Amniotic epithelial cell (primary cell): ENCODE measurements at regions not wholly inside any gene's neighbourhood (a gene's known extent, or its start where the extent isn't known, plus 50 kb on each side); places are given as distances from the start of the nearest gene placed in this dataset.
A peak's percentile ranks its signal among the peaks of the same experiment; 100 is the strongest.
"Not testable (repeated sequence)": the region's sequence is repeated elsewhere in the genome, so short reads cannot be mapped to it uniquely, and the experiment has no call there.

Experiments
- DNase-seq: peaks from one replicate; pipeline ENCODE4 v3.0.0-alpha.2; 2010; ENCODE audit warnings: low read depth

DNA sequence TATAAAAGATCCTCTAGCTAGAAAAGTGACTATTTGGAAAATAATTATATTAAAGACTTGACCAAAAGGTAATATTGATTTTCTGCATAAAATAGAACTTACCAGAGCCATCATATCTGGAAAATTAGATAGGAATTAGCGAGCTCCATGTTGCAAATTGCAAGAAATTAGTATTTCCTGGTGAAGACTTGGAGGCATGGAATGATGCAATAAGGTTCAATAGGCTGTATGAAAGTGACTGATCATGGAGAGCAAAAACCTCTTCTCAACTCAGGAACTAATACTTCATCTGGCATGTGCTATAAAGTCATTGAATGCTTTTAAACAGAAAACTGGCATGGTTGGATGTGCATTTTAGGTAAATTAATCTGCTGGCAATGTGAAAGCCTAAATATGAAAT lies 66.3 kb upstream of the UFM1 start:
- DNase-seq, result no peak

DNA sequence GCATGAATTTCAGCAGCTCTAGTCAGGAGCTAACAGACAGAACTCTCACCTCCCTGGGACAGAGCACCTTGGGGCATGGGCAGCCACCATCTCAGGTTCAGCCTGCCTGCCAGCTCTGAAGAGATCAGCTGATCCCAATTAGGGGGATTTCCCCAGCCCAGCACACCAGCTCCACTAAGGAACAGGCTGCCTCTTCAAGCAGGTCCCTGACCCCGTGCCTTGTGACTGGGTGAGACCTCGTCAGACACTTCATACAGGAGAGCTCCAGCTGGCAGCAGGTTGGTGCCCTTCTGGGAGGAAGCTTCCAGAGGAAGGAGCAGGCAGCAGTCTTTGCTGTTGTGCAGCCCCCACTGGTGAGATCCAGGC lies 84.5 kb upstream of the UFM1 start:
- no peak for DNase-seq

DNA sequence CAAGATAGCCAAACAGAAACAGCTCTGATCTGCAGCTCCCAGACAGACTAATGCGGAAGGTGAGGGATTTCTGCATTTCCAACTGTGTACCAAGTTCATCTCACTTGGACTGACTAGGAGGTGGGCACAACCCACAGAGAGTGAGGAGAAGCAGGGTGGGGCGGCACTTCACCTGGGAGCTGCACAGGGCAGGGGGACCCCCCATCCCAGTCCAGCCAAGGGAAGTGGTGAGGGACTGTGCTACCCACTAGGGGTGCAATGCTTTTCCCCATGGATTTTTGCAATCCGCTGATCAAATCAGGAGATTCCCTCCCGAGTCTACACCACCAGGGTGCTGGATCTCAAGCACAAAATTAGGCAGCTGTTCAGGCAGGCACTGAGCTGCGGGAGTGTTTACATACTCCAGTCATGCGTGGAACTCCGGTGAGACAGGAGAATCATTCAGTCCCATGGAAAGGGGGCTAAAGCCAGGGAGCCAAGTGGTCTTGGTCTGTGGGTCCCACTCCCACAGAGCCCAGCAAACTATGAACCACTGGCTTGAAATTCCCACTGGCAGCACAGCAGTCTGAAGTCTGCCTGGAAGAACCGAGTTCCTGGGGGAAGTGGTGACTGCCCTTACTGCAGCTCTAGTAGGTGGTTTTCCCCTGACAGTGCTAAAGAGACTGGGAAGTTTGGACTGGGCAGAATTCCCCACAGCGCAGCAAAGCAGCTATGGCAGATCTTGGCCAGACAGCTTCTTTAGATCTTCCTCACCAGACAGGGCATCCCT lies 85.1 kb upstream of the UFM1 start:
- no peak for DNase-seq

DNA sequence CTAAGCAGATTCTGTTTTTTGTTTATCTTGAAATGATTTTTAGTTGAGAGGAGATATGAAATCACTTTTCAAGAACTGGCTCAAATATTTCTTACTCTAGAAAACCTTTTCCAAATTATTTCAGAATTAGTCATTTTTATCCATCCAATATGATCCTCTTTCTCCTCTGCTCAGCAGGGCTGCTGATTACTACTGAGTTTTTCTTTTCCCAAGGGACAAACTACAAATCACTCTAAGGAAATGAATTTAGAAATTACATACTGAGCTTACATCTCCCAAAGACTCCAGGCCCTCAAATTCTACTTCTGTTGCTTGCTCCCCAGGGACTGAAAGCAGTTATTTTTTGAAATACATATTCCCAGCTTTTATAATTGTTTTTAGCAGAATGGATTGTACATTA lies 87.4 kb upstream of the UFM1 start:
- no peak for DNase-seq

DNA sequence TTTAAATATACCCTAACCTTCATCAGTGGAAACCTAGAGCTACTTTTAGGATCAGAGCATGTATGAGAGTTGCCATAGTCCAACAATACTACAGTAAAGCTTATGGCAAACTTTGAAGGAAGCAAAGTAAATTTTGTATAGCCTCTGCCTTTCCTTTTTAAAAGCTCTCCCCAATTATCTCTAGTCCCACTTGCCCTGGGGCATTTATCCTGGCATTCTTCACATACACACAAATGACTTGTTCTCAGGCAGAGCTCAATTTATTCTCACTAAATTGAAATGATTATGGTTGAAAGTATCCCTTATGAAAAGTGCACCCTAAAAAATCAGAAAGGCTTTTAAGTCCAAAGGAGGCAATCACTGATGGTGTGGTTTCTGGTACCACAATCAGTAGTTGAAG lies 94.1 kb upstream of the UFM1 start:
- no peak for DNase-seq

DNA sequence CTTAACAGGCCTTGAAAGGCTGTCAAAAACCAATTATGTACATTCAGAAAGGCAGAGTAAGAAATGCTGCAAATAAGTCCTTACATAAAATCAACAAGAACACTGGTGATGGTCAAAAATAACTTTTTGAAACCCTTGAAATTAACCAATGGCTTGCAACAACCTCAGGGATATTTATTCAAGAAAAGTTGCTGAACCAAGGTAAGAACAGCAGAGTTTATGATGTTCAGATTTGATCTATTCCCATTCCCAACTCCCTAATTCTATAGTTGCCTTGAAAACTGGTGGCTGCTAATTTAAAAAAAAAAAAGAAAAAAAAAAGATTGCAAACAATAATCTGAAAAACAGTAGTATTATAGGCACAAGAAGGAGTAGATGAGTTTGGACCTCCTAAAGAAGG lies 109.8 kb upstream of the UFM1 start:
- DNase-seq, result no peak

DNA sequence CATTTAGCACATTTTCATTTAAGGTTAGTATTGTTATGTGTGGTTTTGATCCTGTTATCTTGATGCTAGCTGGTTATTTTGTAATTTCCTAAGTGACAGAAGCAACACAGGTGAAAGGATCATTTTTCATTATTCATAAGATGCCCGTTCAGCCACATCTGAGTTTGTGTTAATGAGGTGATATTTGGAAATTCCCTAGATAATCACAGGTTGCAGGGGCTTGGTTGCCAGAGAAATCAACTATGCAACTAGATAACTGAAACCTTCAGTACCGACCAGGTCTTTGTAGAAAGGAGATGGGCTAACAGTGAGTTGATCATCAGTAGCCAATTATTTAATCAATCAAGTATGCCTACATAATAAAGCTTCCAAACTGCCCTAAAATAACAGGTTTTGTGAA lies 121.3 kb upstream of the UFM1 start:
- DNase-seq, result no peak

DNA sequence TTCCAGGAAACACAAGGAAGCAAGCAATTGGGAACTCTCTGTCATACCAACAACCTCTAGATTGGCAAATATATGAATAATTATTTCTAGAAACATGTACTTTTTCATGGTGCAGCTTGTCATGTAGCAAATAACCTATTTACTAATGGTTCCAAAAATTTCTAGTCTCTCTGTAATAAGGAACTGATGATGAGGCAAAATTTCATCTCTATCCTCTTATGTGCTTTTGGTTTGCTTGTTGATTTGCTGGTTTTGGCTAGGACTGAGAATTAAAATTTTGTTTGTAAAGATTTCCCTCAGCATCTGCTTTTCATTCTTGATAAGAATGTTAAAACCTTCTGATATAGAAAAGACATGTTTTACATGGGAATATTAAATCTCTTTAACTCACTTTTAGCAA lies 123.2 kb upstream of the UFM1 start:
- no peak for DNase-seq

DNA sequence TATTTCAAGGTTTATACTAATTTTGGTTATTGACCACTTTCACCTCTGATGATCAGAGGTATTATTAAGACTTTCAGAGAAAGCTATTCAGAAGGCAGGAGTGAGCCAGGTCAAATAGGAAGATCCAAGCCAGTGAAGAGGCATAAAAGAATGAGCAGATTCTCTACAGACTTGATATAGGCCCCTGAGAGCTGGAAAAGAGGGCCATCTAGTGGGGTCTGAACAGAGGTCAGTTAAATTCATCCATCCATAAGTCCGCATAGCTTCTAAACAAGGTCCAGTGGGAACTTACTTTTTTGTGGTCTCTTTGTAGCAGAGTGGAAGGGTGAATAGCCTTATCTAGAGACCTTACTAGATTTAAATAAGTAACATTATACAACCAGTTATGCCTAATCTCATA lies 126.6 kb upstream of the UFM1 start:
- DNase-seq, result peak; percentile 6

DNA sequence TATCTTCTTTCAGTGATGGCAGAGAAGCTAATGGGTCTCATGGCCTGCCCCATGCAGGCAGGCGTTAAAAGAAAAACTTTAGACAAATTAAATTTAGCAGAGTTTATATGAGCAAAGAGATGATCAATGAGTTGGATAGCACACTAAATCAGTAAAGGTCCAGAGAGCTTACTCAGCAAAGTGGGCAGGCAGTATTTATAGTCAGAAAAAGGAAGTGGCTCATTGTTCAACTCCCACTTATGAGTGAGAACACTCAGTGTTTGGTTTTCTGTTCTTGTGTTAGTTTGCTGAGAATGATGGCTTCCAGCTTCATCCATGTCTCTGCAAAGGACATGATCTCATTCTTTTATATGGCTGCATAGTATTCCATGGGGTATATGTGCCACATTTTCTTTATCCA lies 128.5 kb upstream of the UFM1 start:
- not testable (repeated sequence) for DNase-seq

DNA sequence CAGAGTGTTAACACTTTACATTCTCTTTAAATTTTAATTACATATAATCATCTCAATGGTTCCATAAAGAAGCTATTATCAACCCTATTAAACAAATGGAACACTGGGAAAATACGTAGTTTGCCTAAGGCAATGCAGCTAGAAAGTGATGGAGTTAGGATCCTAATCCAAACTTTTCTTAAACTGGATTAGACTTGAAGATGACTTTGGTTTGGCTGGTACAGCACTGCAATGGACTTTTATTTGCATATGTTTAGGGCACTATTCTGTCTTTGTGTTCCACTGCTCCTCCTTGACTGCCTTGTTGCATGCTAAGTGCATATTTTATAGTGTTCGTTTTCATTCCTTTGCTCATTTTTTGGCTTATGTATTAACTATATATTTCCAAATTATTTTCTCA lies 133.5 kb upstream of the UFM1 start:
- DNase-seq, result no peak

DNA sequence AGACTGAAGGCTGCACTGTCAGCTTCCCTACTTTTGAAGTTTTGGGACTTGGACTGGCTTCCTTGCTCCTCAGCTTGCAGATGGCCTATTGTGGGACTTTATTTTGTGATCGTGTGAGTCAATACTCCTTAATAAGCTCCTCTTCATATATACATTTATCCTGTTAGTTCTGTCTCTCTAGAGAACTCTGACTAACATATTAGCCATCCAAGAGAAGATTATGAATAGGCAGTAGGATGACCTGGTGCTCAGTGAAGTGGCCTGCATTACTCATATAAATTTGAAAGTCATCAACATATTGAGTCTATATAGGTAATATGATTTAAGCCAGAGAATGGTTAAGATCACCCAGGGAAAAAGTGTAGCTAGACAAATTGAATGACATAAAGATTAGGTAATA lies 136.3 kb upstream of the UFM1 start:
- DNase-seq, result no peak

DNA sequence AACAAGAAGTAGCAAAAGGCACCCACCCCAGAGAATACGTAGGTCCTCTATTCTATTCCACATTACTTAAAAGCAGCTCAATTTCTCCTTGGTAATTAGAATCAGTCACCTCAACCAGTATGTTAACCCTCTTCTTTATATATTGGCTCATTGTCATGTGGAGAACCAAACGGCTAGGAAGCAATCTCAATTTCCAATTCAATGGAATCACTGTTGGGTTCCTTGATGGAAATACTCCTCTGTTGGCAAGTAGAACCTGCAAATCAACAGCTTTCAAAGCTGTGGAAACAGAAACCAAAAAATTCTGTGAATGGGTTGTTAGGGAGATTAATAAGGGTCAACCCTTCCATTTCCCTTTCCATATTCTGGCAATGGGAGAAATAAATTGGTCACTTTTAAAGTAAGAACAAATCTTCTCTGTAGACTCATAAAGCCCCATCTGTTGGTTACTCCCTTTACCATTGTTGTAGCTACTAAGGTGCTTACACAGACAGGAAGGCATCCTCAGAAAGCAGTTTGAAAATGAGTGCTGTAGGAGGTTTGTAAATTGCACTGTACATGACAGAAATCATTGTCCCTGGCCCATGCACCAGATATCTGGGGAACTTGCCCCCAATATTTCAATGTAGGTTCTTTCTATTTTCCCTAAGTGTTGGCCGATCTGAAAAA lies 138.6 kb upstream of the UFM1 start:
- DNase-seq, result no peak

DNA sequence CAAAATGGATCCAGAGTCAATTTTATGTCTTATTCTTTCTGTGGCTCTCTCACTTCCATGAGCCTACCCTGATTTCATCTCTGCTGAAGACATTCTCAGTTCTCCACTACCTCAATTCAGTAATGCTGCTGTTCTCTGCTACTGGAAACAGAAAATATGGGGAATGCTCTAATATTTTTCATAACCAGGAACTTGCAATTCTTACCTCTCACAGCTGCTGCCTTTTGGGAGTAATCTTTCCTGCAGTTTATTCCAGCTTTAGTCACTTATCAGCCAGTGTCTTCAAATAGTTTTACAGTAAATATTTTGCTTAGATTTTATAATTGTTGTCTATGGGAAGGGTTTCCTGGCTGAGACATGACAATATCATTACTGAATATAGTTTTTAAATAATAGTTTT lies 145.1 kb upstream of the UFM1 start:
- DNase-seq, result no peak

DNA sequence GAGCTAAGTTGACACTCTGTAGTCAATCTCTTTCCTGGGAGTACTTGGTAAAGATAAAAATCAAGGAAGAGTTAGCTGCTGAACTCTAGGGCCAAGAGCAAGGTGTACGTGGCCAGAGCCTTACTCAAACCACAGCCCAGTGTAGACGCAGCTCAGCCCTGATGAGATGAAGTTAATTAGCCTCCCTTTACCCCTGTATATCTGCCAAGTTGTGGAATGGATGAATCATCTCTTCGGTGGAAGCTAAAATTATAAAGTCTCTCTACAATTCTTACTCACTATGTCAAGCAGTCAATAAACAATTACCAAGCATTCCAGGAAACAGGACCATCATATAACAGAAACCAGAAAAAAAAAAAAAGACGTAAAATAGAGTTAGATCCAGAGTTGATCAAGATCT lies 146.9 kb upstream of the UFM1 start:
- no peak for DNase-seq

DNA sequence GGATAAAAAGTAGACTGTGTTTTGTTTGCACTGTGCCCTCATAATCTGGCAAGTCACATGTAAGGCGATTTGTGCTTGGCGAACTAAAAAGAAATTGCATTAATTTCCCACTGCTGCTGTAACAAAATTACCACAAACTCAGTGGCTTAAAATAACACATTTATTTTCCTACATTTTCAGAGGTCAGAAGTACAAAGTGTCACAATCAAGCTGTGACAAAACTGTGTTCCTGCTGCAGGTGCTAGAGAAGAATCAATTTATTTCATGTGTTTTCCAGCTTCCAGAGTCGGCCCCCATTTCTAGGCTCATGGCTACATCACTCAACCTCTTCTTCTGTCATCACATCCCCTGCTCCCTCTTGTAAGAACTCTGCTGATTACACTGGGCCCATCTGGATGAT lies 158.6 kb upstream of the UFM1 start:
- no peak for DNase-seq

DNA sequence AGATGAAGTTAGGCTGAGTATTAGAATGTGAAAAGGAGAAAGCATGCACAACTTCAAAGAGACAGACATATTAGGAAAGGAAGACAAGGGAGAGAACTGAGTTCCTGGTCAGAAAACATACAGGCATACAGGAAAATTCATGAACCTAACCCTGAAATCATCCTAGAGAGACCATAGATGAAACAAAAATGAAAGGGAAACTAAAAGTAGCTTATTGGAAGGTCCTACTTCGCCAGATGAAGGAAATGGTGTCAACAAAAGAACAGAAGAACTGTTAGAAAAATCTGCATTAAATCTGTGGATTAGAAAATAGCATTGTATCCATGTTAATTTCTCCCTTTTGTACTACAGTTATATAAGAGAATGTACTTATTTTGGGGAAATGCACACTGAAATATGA lies 169.0 kb upstream of the UFM1 start:
- DNase-seq, result no peak

DNA sequence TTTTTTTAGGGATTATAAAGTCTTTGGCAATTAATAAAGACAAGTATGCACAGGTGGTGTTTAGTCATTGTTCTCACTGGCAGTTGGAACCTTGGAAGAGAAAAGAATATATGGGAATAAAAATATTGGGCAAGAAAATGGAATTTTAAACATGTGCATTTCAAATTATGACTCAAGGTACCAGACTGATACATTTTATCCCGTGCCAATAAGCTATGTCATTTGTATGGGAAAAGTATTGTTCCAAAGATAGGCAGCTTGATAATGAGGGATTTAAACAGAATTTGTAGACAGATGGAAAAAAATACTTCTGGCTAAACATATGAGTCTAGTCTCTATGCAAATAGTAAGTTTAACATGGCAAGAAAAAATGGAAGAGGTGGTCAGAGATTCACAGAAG lies 169.5 kb upstream of the UFM1 start:
- DNase-seq, result peak; percentile 1

DNA sequence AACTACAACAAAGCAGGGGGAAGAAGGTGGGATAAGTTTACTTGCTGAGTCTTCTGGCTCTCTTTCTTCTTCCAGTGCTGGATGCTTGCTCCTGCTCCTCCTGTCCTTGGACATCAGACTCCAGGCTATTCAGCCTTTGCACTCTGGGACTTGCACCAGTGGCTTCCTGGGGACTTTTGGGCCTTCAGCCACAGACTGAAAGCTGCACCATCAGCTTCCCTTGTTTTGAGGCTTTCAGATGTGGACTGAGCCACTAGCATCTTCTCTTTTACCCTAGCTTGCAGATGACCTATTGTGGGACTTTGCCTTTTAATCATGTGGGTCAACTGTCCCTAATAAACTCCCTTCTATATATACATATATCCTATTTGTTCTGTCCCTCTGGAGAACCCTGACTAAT lies 173.0 kb upstream of the UFM1 start:
- DNase-seq, result no peak

DNA sequence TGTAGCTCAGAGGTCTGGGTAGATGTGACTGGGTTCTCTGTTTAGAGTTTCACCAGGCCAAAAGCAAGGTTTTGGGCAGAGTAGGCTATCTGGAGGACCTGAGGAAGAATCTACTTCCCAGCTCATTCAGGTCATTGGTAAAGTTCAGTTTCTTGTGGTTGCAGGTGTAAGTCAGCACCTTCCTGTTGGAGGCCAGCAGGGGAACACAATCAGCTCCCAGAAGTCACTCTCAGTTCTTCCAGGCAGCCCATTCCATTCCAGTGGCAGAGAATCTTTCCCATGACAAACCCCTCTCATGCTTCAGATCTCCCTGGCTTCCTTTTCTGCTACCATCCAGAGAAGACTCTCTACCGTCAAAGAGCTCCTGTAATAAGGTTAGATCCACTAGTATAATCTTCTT lies 176.2 kb upstream of the UFM1 start:
- DNase-seq, result no peak

DNA sequence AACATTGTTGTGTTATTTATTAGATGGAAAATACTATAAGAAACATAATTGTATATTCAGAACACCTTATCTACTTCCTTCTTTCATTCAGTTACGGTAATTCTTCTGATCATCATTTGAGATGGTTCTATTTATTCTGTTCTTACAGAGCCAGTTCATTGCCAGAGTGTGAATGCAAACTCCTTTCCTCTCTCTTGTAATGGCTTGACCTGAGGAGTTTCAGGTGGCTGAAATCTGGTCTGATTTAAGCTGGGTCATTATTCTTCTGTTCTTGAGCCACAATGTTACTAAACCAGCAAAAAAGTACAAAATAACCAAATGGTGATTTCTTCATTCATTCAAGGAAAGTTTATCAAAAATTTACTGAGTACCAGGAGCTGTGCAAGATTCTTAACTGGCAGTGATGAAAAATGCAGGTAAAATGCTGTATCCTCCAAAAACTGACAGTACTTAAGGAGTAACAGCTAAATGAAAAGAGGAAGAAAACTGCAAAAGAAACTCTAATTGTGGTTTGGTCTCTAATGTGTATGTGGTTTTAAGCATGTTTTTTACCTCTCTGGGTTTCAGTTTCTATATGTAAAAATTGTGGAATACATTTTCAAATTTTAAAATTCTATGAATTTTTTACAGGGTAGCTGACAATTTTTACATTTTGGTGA lies 182.4 kb upstream of the UFM1 start:
- DNase-seq, result no peak

DNA sequence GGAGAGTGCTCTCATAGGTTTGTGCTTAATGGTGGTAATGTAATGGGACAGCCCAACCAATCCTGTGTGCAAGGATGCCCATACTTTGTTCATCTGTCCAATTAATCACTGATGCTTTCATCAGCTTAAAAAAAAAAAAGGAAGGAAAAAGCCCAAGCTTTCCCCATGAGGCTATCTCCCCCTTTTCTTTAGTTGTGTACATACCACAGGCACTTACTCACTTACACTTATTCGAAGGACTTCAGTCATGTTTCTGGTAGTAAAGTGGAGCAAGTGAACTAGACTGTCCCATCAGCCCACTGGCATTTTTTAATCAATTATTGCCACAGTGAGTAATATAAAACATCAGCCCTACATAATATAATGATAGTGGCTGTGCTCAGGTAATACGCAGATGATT lies 183.5 kb upstream of the UFM1 start:
- DNase-seq, result peak; percentile 2

DNA sequence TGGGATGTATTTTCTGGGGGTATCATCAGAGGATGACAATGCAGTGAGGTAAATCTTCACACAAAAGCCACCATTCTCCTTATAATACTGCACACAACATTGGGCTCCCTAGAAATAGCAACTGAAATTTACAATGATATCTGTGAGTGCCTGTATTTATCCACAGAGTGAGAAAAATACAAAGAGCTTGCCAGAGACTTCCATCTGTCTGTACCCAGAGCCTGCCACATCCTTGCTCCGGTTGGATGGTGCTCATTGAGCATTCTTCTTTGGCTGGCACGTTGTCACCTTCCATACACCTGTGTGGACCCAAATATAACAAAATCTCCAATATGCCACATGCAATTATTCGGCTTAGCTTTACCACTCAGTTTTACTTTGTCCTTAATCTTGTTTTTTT lies 189.5 kb upstream of the UFM1 start:
- DNase-seq, result no peak

DNA sequence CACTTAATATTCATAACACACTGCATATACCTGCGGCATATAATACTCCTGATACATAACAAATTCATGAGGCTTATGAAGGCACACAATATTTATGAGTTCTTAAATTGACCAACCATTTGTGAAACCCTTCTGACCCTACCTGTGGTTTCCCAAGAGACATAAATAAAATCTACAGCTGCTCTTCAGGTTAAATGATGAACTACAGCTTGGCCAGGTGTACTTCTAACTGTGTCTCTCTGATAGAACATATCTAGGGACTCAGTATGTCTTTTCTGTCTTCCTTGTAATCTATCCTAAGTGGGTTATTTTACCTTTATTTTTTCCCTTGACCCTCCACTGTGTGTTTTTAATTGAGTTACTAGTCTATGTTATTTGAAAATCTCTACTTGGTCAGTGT lies 189.9 kb upstream of the UFM1 start:
- no peak for DNase-seq
